ENCODE measurements at regions not wholly inside any gene's neighbourhood (a gene's known extent, or its start where the extent isn't known, plus 50 kb on each side); places are given as distances from the start of the nearest gene placed in this dataset.

DNA sequence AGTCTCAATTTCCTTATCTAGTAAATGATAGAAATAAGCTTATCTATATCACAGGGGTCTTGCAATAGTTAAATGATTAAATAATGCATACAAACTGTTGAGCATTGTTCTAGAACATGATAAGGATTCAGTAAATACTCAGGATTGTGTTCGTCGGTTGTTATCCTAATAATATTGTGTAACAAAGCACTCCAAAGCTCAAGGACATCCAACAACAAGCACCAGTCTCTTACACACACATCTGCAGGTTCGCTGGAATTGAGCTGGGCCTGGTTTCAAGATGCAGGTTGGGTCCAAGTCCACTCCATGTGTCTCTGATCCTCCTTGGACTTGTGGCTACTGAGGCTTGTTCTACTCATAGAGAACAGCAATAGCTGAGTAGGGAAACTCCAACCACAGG, 74.1 kb upstream of the MC3R start:
- TF ChIP-seq, protein P1, sequence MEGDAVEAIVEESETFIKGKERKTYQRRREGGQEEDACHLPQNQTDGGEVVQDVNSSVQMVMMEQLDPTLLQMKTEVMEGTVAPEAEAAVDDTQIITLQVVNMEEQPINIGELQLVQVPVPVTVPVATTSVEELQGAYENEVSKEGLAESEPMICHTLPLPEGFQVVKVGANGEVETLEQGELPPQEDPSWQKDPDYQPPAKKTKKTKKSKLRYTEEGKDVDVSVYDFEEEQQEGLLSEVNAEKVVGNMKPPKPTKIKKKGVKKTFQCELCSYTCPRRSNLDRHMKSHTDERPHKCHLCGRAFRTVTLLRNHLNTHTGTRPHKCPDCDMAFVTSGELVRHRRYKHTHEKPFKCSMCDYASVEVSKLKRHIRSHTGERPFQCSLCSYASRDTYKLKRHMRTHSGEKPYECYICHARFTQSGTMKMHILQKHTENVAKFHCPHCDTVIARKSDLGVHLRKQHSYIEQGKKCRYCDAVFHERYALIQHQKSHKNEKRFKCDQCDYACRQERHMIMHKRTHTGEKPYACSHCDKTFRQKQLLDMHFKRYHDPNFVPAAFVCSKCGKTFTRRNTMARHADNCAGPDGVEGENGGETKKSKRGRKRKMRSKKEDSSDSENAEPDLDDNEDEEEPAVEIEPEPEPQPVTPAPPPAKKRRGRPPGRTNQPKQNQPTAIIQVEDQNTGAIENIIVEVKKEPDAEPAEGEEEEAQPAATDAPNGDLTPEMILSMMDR (IDR thresholded peaks at IDR 0.05) = no peak
- TF ChIP-seq POLR2A (IDR thresholded peaks at IDR 0.05) = no peak

Data from uterus (tissue), 2 donors.